HG03575 (cell line): ENCODE measurements at regions not wholly inside any gene's neighbourhood (a gene's known extent, or its start where the extent isn't known, plus 50 kb on each side); places are given as distances from the start of the nearest gene placed in this dataset.

ENCODE experiments used
- ATAC-seq: cut with Tn5 transposase; IDR thresholded peaks from one replicate; pipeline ENCODE4 v1.9.1; 2021; ENCODE audit not compliant: unreplicated experiment, insufficient number of reproducible peaks, low FRiP score; ENCODE audit errors: extremely low read depth

- ATAC-seq = no peak
Observed at GRCh38 chr17:12507026-12507595, 158.6 kb upstream of the MYOCD start.

GRCh38 chr17:12509801-12510200 lies 155.9 kb upstream of the MYOCD start:
- ATAC-seq = no peak

GRCh38 chr17:12510535-12510934 lies 155.2 kb upstream of the MYOCD start:
- no peak for ATAC-seq

DNA sequence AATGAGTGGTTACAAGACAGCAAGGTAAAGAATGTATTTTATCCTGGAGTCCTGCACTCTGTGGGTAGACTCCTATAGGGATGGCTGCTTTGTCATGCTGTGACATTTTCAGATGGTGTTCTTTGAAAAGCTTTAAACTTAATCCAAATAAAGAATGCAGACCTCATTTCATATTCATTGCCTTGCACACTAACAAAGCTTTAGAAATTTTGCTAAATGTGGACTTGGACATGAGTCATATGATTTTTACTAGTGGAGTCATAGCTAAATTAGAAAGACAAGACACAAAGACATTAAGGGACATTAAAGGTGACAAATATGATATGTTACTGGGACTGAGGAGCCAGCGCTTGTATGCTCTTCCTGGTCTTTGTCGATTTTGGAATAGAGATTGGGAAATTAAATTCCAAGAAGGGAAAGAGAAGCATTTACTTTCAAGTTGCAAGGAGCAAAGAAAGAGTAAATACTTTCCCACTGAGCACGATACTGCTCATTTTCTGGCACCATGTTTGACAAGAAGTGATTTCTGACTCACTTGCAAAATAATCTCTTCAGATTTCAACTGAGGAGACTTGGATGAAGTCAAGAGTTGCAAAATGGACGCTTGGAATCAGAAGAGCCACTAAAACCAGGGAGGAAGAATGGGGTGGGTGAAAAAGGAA lies 152.9 kb upstream of the MYOCD start:
- no peak for ATAC-seq

DNA sequence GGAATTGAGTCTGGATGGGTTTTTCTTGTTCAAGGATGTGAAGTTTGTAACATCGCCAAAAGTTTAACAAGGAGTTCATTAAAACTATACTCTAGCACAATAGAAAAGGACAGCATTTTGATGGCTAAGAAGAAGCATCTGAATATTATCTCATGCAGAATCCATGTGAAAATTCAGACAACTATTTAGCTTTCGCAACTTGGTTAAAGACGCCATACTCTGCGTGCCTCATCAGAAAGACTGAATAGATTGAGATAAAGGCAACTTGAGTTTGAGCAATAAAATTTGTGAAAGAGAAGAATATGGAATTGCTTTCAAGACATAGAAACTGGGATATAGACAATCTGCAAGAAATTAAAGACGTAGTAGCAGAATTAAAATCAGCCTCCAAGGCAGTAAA lies 151.1 kb upstream of the MYOCD start:
- no peak for ATAC-seq

DNA sequence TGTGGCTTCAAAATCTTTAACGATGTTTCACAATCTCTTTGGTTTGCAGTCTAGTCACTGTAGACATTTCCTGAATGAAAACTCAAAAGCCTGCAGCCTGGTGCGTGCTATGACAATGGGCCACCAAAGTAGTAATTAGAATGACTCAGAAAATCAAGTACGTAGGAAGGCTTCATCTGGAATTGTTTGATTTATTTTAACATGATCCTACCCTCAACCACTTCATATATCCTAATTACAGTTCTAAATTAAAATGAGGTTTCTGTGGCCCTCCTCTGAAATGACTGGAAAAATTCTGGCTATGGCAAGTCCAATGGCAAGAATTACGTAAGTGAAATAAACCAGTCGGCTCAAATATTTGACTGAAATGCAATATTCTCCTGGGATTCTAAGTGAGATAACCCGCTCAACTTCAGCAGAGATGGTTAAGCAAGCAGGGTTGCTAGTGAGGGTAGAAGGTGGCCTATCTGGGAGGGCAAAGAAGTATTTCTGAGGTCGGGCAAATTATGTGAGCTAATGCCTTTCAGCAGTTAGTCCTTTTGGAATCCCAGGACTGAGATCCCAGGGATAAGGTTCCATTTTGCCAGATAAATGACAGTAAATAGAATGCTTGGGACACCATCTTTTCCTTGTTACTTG lies 145.6 kb upstream of the MYOCD start:
- no peak for ATAC-seq

GRCh38 chr17:12521416-12521815 lies 144.3 kb upstream of the MYOCD start:
- ATAC-seq = no peak

GRCh38 chr17:12522336-12522735 lies 143.4 kb upstream of the MYOCD start:
- no peak for ATAC-seq

GRCh38 chr17:12522743-12523183 lies 142.9 kb upstream of the MYOCD start:
- ATAC-seq = no peak

DNA sequence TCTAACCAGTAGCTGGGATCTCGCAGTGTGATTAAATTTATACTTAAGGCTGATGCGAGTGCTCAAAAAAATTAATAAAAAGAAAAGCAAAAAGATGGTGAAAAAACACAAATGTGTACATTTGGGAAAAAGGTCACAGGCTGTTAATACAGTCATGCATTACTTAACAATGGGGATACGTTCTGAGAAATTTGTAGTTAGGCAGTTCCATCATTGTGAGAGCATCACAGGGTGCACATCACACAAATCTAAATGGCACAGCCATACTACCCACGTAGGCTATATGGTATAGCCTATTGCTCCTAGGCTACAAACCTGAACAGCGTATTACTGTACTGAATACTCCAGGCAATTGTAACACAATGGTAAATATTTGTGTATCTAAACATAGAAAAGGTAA lies 142.4 kb upstream of the MYOCD start:
- ATAC-seq = no peak

DNA sequence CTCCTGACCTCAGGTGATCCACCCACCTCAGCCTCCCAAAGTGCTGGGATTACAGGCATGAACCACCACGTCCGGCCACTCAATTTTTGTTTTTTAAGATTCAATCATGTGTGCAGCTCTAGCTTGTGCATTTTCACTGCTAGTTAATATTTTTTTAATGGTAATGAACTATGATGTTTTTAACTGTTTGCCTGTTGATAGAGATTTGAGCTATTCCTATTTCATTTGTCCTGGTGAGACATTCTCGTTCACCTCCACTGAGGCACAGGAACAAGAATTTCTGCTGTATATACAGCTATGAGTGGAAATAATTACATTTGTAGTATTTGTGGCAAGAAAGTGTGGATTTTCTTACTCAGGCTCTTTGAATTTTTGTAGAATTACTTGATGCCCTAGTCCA lies 137.7 kb upstream of the MYOCD start:
- no peak for ATAC-seq

GRCh38 chr17:12530161-12530560 lies 135.5 kb upstream of the MYOCD start:
- ATAC-seq = no peak

- no peak for ATAC-seq
Observed at GRCh38 chr17:12536021-12536420, 129.7 kb upstream of the MYOCD start.

- ATAC-seq = no peak
Observed at GRCh38 chr17:12536472-12536871, 129.2 kb upstream of the MYOCD start.

DNA sequence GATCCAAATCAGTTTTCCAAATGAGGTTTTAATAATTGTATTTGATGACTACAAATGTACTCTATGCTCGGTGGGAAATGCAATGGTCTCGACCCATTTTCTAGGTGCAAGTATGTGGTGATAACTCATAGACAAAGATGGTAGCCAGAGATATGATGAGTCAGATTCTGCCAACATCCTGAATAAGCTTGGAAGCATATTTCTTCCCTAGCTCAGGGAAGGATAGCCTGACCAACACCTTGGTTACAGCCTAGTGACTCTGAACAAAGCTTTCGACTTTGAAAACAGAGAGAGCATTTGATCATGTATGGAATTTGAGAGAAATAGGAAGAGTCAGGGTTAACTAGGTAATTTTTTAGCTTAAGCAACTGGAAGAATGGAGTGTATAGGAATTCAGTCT lies 128.3 kb upstream of the MYOCD start:
- ATAC-seq = no peak

GRCh38 chr17:12538003-12538402 lies 127.7 kb upstream of the MYOCD start:
- ATAC-seq = no peak

DNA sequence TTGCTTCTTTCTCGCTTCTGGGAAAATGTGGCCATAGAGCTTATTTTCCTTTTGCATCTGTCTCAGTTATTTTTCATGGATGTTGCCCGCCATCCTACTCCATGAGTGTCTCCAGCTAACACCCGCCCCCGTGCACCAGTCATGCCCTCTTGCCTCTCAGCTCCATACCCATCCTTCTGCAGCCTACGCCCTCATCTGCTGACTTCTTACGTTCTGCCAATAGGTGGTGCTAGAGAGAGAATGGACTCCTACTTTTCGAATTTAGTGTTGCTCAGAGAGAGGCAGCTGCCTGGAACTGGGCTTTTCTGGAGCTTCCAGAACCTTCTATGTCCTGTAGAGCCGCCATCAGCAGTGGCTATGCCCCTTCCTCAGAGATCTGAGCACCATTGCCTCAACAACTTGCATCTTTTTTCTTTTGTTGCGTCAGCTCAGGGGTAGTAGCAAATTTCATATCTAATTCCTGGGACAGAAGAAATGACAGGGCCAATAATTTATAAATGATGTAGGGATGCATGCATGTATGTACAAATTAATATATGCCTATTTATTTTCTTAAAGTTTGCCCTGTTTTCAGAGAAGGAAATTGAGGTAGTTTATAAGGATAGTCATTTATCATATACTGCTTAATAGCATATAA lies 119.7 kb upstream of the MYOCD start:
- ATAC-seq = no peak

DNA sequence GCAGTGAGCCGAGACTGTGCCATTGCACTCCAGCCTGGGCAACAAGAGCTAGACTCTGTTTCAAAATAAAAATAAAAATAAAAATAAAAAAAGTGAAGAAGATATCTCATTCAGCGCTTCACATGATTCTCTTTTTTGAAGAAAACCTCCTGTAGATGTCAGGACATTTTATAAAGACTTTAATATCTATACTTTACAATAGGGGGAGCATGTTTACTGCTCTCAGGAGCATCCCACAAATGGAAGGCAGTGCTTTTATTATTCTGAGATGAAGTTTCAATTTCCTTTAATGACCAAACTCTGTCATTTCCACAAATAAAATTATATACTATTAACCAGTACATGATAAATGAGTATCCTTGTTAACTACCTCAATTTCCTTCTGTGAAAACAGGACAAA lies 118.7 kb upstream of the MYOCD start:
- ATAC-seq = no peak

GRCh38 chr17:12547831-12548230 lies 117.9 kb upstream of the MYOCD start:
- no peak for ATAC-seq

DNA sequence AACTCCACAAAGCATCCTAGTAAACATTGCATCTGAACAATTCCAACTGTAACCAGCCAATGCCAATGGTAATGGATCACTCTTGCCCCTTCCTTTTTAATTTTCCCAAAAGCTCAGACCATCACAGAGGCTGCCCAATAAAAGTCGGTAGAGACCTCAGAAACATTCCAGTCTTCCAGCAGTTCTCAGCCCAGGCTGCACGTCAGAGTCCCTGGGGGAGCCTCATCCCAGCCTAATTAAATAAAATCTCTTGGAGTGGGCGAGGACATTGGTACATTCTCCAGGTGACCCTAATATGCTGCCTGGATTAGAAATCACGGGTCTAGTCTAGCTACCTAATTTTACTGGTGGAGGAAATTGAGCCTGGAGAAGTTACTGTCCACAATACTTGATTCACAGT lies 117.1 kb upstream of the MYOCD start:
- no peak for ATAC-seq
